WTC11 (cell line): ENCODE measurements at regions not wholly inside any gene's neighbourhood (a gene's known extent, or its start where the extent isn't known, plus 50 kb on each side); places are given as distances from the start of the nearest gene placed in this dataset.

Experiments used
- TF ChIP-seq, protein P1 (sequence below): sonication (generic); formaldehyde crosslinking; IDR thresholded peaks from 2 replicates; pipeline ENCODE4 v1.8.1; 2022; ENCODE audit warnings: low read depth, missing genetic modification reagents, borderline replicate concordance
- TF ChIP-seq, protein P2 (sequence below): fragments of 200-600 bp; IDR thresholded peaks from 2 replicates; pipeline ENCODE4 v1.8.0; 2022; ENCODE audit warnings: antibody characterized with exemption
- TF ChIP-seq, protein P3 (sequence below): sonication (generic); formaldehyde crosslinking; IDR thresholded peaks from 2 replicates; pipeline ENCODE4 v1.8.1; 2022; ENCODE audit warnings: low read depth, mild to moderate bottlenecking, moderate library complexity, missing genetic modification reagents, borderline replicate concordance

DNA sequence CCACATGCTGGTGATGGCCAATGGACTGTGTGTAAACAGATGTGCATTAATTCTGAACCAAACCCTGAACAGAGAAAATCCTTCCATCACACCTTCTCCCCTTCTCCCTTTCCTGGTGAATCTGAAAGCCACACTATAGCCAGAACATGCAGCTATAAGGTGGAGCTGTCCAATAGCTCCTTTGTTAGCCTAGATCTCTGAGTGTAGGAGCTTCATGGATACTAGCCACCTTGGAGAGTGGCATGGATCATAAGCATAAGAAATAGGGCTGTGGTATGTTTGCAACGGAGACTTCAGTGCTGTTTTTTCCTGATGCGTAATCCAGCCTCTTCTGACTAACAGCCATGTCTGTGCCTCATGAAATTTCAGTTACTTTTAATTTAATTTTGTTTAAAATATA, 364.5 kb downstream of the BTG1 start:
- TF ChIP-seq, protein P1, sequence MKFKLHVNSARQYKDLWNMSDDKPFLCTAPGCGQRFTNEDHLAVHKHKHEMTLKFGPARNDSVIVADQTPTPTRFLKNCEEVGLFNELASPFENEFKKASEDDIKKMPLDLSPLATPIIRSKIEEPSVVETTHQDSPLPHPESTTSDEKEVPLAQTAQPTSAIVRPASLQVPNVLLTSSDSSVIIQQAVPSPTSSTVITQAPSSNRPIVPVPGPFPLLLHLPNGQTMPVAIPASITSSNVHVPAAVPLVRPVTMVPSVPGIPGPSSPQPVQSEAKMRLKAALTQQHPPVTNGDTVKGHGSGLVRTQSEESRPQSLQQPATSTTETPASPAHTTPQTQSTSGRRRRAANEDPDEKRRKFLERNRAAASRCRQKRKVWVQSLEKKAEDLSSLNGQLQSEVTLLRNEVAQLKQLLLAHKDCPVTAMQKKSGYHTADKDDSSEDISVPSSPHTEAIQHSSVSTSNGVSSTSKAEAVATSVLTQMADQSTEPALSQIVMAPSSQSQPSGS (CRISPR knock-in tag), result no peak
- TF ChIP-seq, protein P2, sequence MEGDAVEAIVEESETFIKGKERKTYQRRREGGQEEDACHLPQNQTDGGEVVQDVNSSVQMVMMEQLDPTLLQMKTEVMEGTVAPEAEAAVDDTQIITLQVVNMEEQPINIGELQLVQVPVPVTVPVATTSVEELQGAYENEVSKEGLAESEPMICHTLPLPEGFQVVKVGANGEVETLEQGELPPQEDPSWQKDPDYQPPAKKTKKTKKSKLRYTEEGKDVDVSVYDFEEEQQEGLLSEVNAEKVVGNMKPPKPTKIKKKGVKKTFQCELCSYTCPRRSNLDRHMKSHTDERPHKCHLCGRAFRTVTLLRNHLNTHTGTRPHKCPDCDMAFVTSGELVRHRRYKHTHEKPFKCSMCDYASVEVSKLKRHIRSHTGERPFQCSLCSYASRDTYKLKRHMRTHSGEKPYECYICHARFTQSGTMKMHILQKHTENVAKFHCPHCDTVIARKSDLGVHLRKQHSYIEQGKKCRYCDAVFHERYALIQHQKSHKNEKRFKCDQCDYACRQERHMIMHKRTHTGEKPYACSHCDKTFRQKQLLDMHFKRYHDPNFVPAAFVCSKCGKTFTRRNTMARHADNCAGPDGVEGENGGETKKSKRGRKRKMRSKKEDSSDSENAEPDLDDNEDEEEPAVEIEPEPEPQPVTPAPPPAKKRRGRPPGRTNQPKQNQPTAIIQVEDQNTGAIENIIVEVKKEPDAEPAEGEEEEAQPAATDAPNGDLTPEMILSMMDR, result no peak
- TF ChIP-seq, protein P3, sequence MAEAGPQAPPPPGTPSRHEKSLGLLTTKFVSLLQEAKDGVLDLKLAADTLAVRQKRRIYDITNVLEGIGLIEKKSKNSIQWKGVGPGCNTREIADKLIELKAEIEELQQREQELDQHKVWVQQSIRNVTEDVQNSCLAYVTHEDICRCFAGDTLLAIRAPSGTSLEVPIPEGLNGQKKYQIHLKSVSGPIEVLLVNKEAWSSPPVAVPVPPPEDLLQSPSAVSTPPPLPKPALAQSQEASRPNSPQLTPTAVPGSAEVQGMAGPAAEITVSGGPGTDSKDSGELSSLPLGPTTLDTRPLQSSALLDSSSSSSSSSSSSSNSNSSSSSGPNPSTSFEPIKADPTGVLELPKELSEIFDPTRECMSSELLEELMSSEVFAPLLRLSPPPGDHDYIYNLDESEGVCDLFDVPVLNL (CRISPR knock-in tag), result no peak
